ENCODE measurements at regions not wholly inside any gene's neighbourhood (a gene's known extent, or its start where the extent isn't known, plus 50 kb on each side); places are given as distances from the start of the nearest gene placed in this dataset.
"Not testable (repeated sequence)": the region's sequence is repeated elsewhere in the genome, so short reads cannot be mapped to it uniquely, and the experiment has no call there.

DNA sequence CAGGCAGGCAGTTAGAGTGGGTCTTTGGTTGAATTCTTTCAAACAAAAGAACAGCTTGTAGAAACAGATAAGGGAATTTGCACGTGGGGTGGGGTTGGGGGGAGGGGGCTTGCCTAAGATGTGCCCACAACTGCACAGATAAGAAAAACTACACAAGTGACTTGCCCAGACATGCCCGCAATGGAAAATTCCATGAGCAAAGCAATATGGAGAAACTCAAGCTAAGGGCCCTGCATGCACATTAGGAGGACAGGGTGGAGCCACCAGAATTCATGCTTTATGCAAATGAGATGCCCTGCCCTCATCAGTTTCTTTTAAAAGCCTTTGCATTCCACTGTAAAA lies 755.6 kb upstream of the MIR17HG start:
- H3K36me3 Mint-ChIP-seq = no peaks in the 10 kb centered on the region
- peaks cover 5 to 9% of the 10 kb centered on the region in 2 donors for H3K9me3 Mint-ChIP-seq
- WGBS (ENCODE audit: insufficient coverage) = 67% methylated on average over 2 of the region's 2 CpGs
- no peaks in the 10 kb centered on the region for H3K27me3 Mint-ChIP-seq (ENCODE audit: low read depth in 2 of 2)
- H3K4me3 ChIP-seq (ENCODE audit: low read length) = no peak overlapping the region
- no peak overlapping the region for H3K27ac ChIP-seq (ENCODE audit: low read length)
- DNase-seq (no peak), ATAC-seq (no peak)
- H3K4me3 Mint-ChIP-seq = no peak overlapping the region
- no peaks in the 10 kb centered on the region for H3K36me3 ChIP-seq (ENCODE audit: control insufficient read depth, insufficient read depth, low read length)
- TF ChIP-seq, protein P1, sequence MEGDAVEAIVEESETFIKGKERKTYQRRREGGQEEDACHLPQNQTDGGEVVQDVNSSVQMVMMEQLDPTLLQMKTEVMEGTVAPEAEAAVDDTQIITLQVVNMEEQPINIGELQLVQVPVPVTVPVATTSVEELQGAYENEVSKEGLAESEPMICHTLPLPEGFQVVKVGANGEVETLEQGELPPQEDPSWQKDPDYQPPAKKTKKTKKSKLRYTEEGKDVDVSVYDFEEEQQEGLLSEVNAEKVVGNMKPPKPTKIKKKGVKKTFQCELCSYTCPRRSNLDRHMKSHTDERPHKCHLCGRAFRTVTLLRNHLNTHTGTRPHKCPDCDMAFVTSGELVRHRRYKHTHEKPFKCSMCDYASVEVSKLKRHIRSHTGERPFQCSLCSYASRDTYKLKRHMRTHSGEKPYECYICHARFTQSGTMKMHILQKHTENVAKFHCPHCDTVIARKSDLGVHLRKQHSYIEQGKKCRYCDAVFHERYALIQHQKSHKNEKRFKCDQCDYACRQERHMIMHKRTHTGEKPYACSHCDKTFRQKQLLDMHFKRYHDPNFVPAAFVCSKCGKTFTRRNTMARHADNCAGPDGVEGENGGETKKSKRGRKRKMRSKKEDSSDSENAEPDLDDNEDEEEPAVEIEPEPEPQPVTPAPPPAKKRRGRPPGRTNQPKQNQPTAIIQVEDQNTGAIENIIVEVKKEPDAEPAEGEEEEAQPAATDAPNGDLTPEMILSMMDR (IDR thresholded peaks at IDR 0.05) = no peak
- intact Hi-C loops (cut with micrococcal nuclease) = no loop called here
- no peaks in the 10 kb centered on the region for H3K27me3 ChIP-seq (ENCODE audit: control insufficient read depth, insufficient read depth, low read length)
- H3K9me3 ChIP-seq (ENCODE audit: control insufficient read depth, insufficient read depth, low read length) = peaks cover 7% of the 10 kb centered on the region
- no peak overlapping the region for H3K27ac Mint-ChIP-seq
- no peaks in the 10 kb centered on the region for H3K4me1 ChIP-seq (ENCODE audit: control insufficient read depth, insufficient read depth, low read length)
- H3K4me1 Mint-ChIP-seq = no peaks in the 10 kb centered on the region

DNA sequence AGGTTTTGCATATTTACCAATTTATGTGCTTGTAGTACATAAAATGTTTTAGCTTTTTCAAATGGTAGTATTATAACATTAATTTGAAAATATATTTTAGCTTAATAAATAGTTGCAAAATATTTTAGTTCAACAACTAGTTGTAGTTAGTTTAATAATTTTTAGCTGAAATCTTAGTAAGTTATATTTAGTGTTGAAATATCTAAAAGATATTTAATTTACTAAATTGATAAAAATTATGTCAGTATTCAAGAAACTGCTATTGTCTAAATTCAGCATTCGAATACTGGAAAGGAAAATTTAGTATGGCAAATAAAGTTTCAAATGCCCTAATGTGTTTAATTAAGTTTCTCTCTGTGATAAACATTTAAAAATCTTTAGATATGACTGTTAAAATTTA lies 754.5 kb upstream of the MIR17HG start:
- TF ChIP-seq, protein P1 (IDR thresholded peaks at IDR 0.05) = no peak
- no CpG with 5 or more reads among the region's 1 CpG for WGBS (ENCODE audit: insufficient coverage)
- no peak for ATAC-seq
- no peak overlapping the region for H3K4me3 ChIP-seq (ENCODE audit: low read length)
- no peak for DNase-seq
- no peak overlapping the region for H3K27ac ChIP-seq (ENCODE audit: low read length)
- Mint-ChIP-seq H3K9me3 (peaks cover 5 to 6% of the 10 kb centered on the region in 2 donors), H3K4me3 (no peak overlapping the region), H3K36me3 (no peaks in the 10 kb centered on the region), H3K27ac (no peak overlapping the region), H3K27me3 (ENCODE audit: low read depth in 2 of 2) (no peaks in the 10 kb centered on the region), H3K4me1 (no peaks in the 10 kb centered on the region)
- no peaks in the 10 kb centered on the region for H3K27me3 ChIP-seq (ENCODE audit: control insufficient read depth, insufficient read depth, low read length)
- H3K9me3 ChIP-seq (ENCODE audit: control insufficient read depth, insufficient read depth, low read length) = peaks cover 7% of the 10 kb centered on the region
- H3K36me3 ChIP-seq (ENCODE audit: control insufficient read depth, insufficient read depth, low read length) = no peaks in the 10 kb centered on the region
- intact Hi-C loops (cut with micrococcal nuclease) = no loop called here
- H3K4me1 ChIP-seq (ENCODE audit: control insufficient read depth, insufficient read depth, low read length) = no peaks in the 10 kb centered on the region

DNA sequence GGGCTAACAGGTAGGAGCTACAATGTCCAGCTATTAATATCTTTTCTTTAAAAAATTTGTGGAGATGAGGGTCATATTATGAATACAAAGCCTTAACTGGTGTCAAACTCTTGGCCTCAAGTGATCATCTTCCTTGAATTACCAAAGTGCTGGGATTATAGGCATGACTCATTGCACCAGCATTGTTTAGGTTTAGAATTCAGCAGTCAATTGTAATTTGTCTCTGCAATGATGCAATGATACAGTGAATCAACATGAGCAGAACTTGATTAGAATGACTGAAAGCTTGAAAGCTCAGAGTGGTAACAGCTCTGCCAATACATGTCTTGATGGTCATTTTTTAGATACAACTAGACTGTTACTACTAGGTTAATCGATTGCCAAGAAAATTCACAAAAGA lies 752.8 kb upstream of the MIR17HG start:
- no peak overlapping the region for H3K4me3 ChIP-seq (ENCODE audit: low read length)
- Mint-ChIP-seq H3K4me3 (no peak overlapping the region), H3K36me3 (no peaks in the 10 kb centered on the region), H3K27me3 (ENCODE audit: low read depth in 2 of 2) (no peaks in the 10 kb centered on the region), H3K9me3 (peaks cover 7 to 12% of the 10 kb centered on the region in 2 donors), H3K27ac (no peak overlapping the region), H3K4me1 (no peaks in the 10 kb centered on the region)
- H3K36me3 ChIP-seq (ENCODE audit: control insufficient read depth, insufficient read depth, low read length) = no peaks in the 10 kb centered on the region
- H3K9me3 ChIP-seq (ENCODE audit: control insufficient read depth, insufficient read depth, low read length) = peaks cover 7% of the 10 kb centered on the region
- TF ChIP-seq, protein P1 (IDR thresholded peaks at IDR 0.05) = no peak
- WGBS (ENCODE audit: insufficient coverage) = no CpG with 5 or more reads among the region's 1 CpG
- intact Hi-C loops (cut with micrococcal nuclease) = no loop called here
- no peaks in the 10 kb centered on the region for H3K27me3 ChIP-seq (ENCODE audit: control insufficient read depth, insufficient read depth, low read length)
- no peak overlapping the region for H3K27ac ChIP-seq (ENCODE audit: low read length)
- DNase-seq (no peak), ATAC-seq (no peak)
- no peaks in the 10 kb centered on the region for H3K4me1 ChIP-seq (ENCODE audit: control insufficient read depth, insufficient read depth, low read length)

DNA sequence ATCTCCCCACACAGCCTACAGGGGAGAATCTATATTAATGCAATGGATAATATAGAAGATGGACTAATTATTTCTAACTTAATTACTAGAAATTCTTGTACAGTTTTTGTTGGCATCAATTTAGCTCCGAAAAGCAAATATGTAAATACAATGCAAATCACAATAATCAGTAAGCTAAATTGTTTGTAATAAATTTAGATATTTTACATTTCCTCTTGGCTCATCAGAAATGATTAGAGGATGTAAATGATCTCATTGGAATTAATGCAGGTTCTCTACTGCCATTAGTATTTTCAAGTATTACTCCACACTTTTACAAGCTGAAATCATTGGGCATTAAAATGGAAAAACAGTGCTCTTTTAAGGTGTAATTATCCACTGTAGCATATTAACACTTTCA lies 741.8 kb upstream of the MIR17HG start:
- intact Hi-C loops (cut with micrococcal nuclease) = no loop called here
- Mint-ChIP-seq H3K27ac (no peak overlapping the region), H3K4me3 (no peak overlapping the region), H3K9me3 (peaks cover 7 to 17% of the 10 kb centered on the region in 2 donors), H3K36me3 (peaks cover 5% of the 10 kb centered on the region), H3K27me3 (ENCODE audit: low read depth in 2 of 2) (no peaks in the 10 kb centered on the region), H3K4me1 (no peaks in the 10 kb centered on the region)
- Histone ChIP-seq H3K27me3 (ENCODE audit: control insufficient read depth, insufficient read depth, low read length) (no peaks in the 10 kb centered on the region), H3K36me3 (ENCODE audit: control insufficient read depth, insufficient read depth, low read length) (no peaks in the 10 kb centered on the region), H3K9me3 (ENCODE audit: control insufficient read depth, insufficient read depth, low read length) (no peaks in the 10 kb centered on the region), H3K4me1 (ENCODE audit: control insufficient read depth, insufficient read depth, low read length) (no peaks in the 10 kb centered on the region), H3K27ac (ENCODE audit: low read length) (no peak overlapping the region), H3K4me3 (ENCODE audit: low read length) (no peak overlapping the region)
- WGBS (ENCODE audit: insufficient coverage) = no CpG with 5 or more reads among the region's 1 CpG
- no peak for DNase-seq
- TF ChIP-seq, protein P1 (IDR thresholded peaks at IDR 0.05) = no peak
- ATAC-seq = no peak

DNA sequence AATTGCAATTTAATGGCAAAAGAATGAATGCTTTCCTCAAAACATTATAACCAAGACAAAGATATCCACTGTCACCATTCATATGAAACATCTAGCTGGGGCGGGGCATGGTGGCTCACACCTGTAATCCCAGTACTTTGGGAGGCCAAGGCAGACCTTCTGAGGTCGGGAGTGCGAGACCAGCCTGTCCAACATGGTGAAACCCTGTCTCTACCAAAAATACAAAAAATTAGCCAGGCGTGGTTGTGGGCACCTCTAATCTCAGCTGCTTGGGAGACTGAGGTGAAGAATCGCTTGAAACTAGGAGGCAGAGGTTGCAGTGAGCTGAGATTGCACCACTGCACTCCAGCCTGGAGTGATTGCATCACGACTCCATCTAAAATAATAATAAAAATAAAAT lies 740.6 kb upstream of the MIR17HG start:
- H3K4me1 ChIP-seq (ENCODE audit: control insufficient read depth, insufficient read depth, low read length); H3K27me3 ChIP-seq (ENCODE audit: control insufficient read depth, insufficient read depth, low read length); H3K27ac ChIP-seq (ENCODE audit: low read length); H3K27me3 Mint-ChIP-seq (ENCODE audit: low read depth in 2 of 2); H3K36me3 Mint-ChIP-seq; H3K36me3 ChIP-seq (ENCODE audit: control insufficient read depth, insufficient read depth, low read length); H3K9me3 ChIP-seq (ENCODE audit: control insufficient read depth, insufficient read depth, low read length); H3K4me1 Mint-ChIP-seq; DNase-seq; ATAC-seq; H3K4me3 ChIP-seq (ENCODE audit: low read length); H3K4me3 Mint-ChIP-seq; H3K27ac Mint-ChIP-seq; intact Hi-C loops (cut with micrococcal nuclease): not testable (repeated sequence)
- 89% methylated on average over 4 of the region's 6 CpGs for WGBS (ENCODE audit: insufficient coverage)
- peaks cover 7 to 17% of the 10 kb centered on the region in 2 donors for H3K9me3 Mint-ChIP-seq
